ENCODE measurements at regions not wholly inside any gene's neighbourhood (a gene's known extent, or its start where the extent isn't known, plus 50 kb on each side); places are given as distances from the start of the nearest gene placed in this dataset.

GRCh38 chr15:25529774-25530173, 91.0 kb upstream of the UBE3A start:
- Histone ChIP-seq H2BK5ac (ENCODE audit: low read depth, low read length, poor library complexity, severe bottlenecking) (no peak overlapping the region), H2BK120ac (ENCODE audit: low read depth, low read length) (no peak overlapping the region), H3K27ac (ENCODE audit: low read length, poor library complexity, severe bottlenecking) (no peak overlapping the region), H2BK12ac (ENCODE audit: low read length in 2 of 2) (no peak overlapping the region), H3K4me1 (ENCODE audit: control insufficient read depth, insufficient read depth, low read depth, low read length) (no peaks in the 10 kb centered on the region), H2AFZ (ENCODE audit: low read depth, low read length) (no peak overlapping the region), H3K9ac (ENCODE audit: low read length) (no peak overlapping the region), H3K4me3 (ENCODE audit: insufficient read depth in 1 of 2, low read depth in 1 of 2, low read length in 2 of 2) (no peak overlapping the region), H3K4ac (ENCODE audit: low read depth in 1 of 2, low read length in 2 of 2) (no peak overlapping the region), H3K27me3 (ENCODE audit: control insufficient read depth in 1 of 2, insufficient read depth in 1 of 2, low read length in 2 of 2) (no peaks in the 10 kb centered on the region), H2BK15ac (ENCODE audit: low read depth, poor library complexity, severe bottlenecking) (no peak overlapping the region), H4K8ac (ENCODE audit: low read length) (no peak overlapping the region), H2AK5ac (ENCODE audit: low read length, severe bottlenecking) (no peak overlapping the region), H3K4me2 (ENCODE audit: low read length, poor library complexity, severe bottlenecking) (no peak overlapping the region), H3K9me3 (ENCODE audit: control insufficient read depth, low read length) (no peaks in the 10 kb centered on the region), H3K79me1 (replicated peaks; ENCODE audit: low read length, poor library complexity, severe bottlenecking) (no peaks in the 10 kb centered on the region), H3K36me3 (ENCODE audit: control insufficient read depth in 1 of 2, insufficient read depth in 2 of 2, low read depth in 1 of 2, low read length in 2 of 2) (no peaks in the 10 kb centered on the region), H3K18ac (ENCODE audit: low read depth in 1 of 2, low read length in 2 of 2) (no peak overlapping the region), H3K23ac (ENCODE audit: low read length in 2 of 2) (no peak overlapping the region), H3K14ac (ENCODE audit: low read length in 2 of 2) (no peak overlapping the region), H4K91ac (ENCODE audit: low read length) (no peak overlapping the region)
- WGBS, result 84% methylated on average over 2 of the region's 3 CpGs
- no peak for DNase-seq

GRCh38 chr15:25527118-25527517, 88.3 kb upstream of the UBE3A start:
- no peak overlapping the region for H2BK120ac ChIP-seq (ENCODE audit: low read depth, low read length)
- no peak overlapping the region for H3K4me3 ChIP-seq (ENCODE audit: insufficient read depth in 1 of 2, low read depth in 1 of 2, low read length in 2 of 2)
- no peak overlapping the region for H3K14ac ChIP-seq (ENCODE audit: low read length in 2 of 2)
- H2AK5ac ChIP-seq (ENCODE audit: low read length, severe bottlenecking), result no peak overlapping the region
- no peak for DNase-seq
- H2BK15ac ChIP-seq (ENCODE audit: low read depth, poor library complexity, severe bottlenecking), result no peak overlapping the region
- WGBS, result no CpG with 5 or more reads among the region's 3 CpGs
- H4K8ac ChIP-seq (ENCODE audit: low read length), result no peak overlapping the region
- no peak overlapping the region for H3K27ac ChIP-seq (ENCODE audit: low read length, poor library complexity, severe bottlenecking)
- no peak overlapping the region for H3K4ac ChIP-seq (ENCODE audit: low read depth in 1 of 2, low read length in 2 of 2)
- H2AFZ ChIP-seq (ENCODE audit: low read depth, low read length), result no peak overlapping the region
- H3K18ac ChIP-seq (ENCODE audit: low read depth in 1 of 2, low read length in 2 of 2), result no peak overlapping the region
- H4K91ac ChIP-seq (ENCODE audit: low read length), result no peak overlapping the region
- H3K9me3 ChIP-seq (ENCODE audit: control insufficient read depth, low read length), result no peaks in the 10 kb centered on the region
- no peaks in the 10 kb centered on the region for H3K36me3 ChIP-seq (ENCODE audit: control insufficient read depth in 1 of 2, insufficient read depth in 2 of 2, low read depth in 1 of 2, low read length in 2 of 2)
- no peaks in the 10 kb centered on the region for H3K27me3 ChIP-seq (ENCODE audit: control insufficient read depth in 1 of 2, insufficient read depth in 1 of 2, low read length in 2 of 2)
- H3K4me1 ChIP-seq (ENCODE audit: control insufficient read depth, insufficient read depth, low read depth, low read length), result no peaks in the 10 kb centered on the region
- H3K23ac ChIP-seq (ENCODE audit: low read length in 2 of 2), result no peak overlapping the region
- no peak overlapping the region for H2BK12ac ChIP-seq (ENCODE audit: low read length in 2 of 2)
- H3K4me2 ChIP-seq (ENCODE audit: low read length, poor library complexity, severe bottlenecking), result no peak overlapping the region
- H3K79me1 ChIP-seq (replicated peaks; ENCODE audit: low read length, poor library complexity, severe bottlenecking), result no peaks in the 10 kb centered on the region
- H2BK5ac ChIP-seq (ENCODE audit: low read depth, low read length, poor library complexity, severe bottlenecking), result no peak overlapping the region
- no peak overlapping the region for H3K9ac ChIP-seq (ENCODE audit: low read length)

- DNase-seq, result no peak
- 73% methylated on average over 5 of the region's 8 CpGs for WGBS
- H3K36me3 ChIP-seq (ENCODE audit: control insufficient read depth in 1 of 2, insufficient read depth in 2 of 2, low read depth in 1 of 2, low read length in 2 of 2), result no peaks in the 10 kb centered on the region
- no peak overlapping the region for H4K91ac ChIP-seq (ENCODE audit: low read length)
- H3K18ac ChIP-seq (ENCODE audit: low read depth in 1 of 2, low read length in 2 of 2), result no peak overlapping the region
- H3K9me3 ChIP-seq (ENCODE audit: control insufficient read depth, low read length), result no peaks in the 10 kb centered on the region
- H3K4me2 ChIP-seq (ENCODE audit: low read length, poor library complexity, severe bottlenecking), result no peak overlapping the region
- no peak overlapping the region for H3K27ac ChIP-seq (ENCODE audit: low read length, poor library complexity, severe bottlenecking)
- no peak overlapping the region for H2AK5ac ChIP-seq (ENCODE audit: low read length, severe bottlenecking)
- H2BK5ac ChIP-seq (ENCODE audit: low read depth, low read length, poor library complexity, severe bottlenecking), result no peak overlapping the region
- H3K27me3 ChIP-seq (ENCODE audit: control insufficient read depth in 1 of 2, insufficient read depth in 1 of 2, low read length in 2 of 2), result no peaks in the 10 kb centered on the region
- no peaks in the 10 kb centered on the region for H3K79me1 ChIP-seq (replicated peaks; ENCODE audit: low read length, poor library complexity, severe bottlenecking)
- H3K23ac ChIP-seq (ENCODE audit: low read length in 2 of 2), result no peak overlapping the region
- no peak overlapping the region for H3K4ac ChIP-seq (ENCODE audit: low read depth in 1 of 2, low read length in 2 of 2)
- no peaks in the 10 kb centered on the region for H3K4me1 ChIP-seq (ENCODE audit: control insufficient read depth, insufficient read depth, low read depth, low read length)
- H2AFZ ChIP-seq (ENCODE audit: low read depth, low read length), result no peak overlapping the region
- no peak overlapping the region for H3K4me3 ChIP-seq (ENCODE audit: insufficient read depth in 1 of 2, low read depth in 1 of 2, low read length in 2 of 2)
- peak overlapping the region; percentile 28 for H2BK15ac ChIP-seq (ENCODE audit: low read depth, poor library complexity, severe bottlenecking)
- no peak overlapping the region for H2BK120ac ChIP-seq (ENCODE audit: low read depth, low read length)
- no peak overlapping the region for H3K9ac ChIP-seq (ENCODE audit: low read length)
- H2BK12ac ChIP-seq (ENCODE audit: low read length in 2 of 2), result no peak overlapping the region
- no peak overlapping the region for H4K8ac ChIP-seq (ENCODE audit: low read length)
- no peak overlapping the region for H3K14ac ChIP-seq (ENCODE audit: low read length in 2 of 2)
Measured at GRCh38 chr15:25525741-25526140, 86.9 kb upstream of the UBE3A start.

- no peak overlapping the region for H2AK5ac ChIP-seq (ENCODE audit: low read length, severe bottlenecking)
- H3K14ac ChIP-seq (ENCODE audit: low read length in 2 of 2), result no peak overlapping the region
- H3K36me3 ChIP-seq (ENCODE audit: control insufficient read depth in 1 of 2, insufficient read depth in 2 of 2, low read depth in 1 of 2, low read length in 2 of 2), result no peaks in the 10 kb centered on the region
- H3K23ac ChIP-seq (ENCODE audit: low read length in 2 of 2), result no peak overlapping the region
- no peaks in the 10 kb centered on the region for H3K4me1 ChIP-seq (ENCODE audit: control insufficient read depth, insufficient read depth, low read depth, low read length)
- no peak overlapping the region for H2BK15ac ChIP-seq (ENCODE audit: low read depth, poor library complexity, severe bottlenecking)
- H3K79me1 ChIP-seq (replicated peaks; ENCODE audit: low read length, poor library complexity, severe bottlenecking), result no peaks in the 10 kb centered on the region
- no peak overlapping the region for H2BK12ac ChIP-seq (ENCODE audit: low read length in 2 of 2)
- H4K8ac ChIP-seq (ENCODE audit: low read length), result no peak overlapping the region
- H3K18ac ChIP-seq (ENCODE audit: low read depth in 1 of 2, low read length in 2 of 2), result no peak overlapping the region
- H2BK120ac ChIP-seq (ENCODE audit: low read depth, low read length), result no peak overlapping the region
- no peak overlapping the region for H4K91ac ChIP-seq (ENCODE audit: low read length)
- 71% methylated on average over 6 of the region's 6 CpGs for WGBS
- no peak overlapping the region for H3K4me3 ChIP-seq (ENCODE audit: insufficient read depth in 1 of 2, low read depth in 1 of 2, low read length in 2 of 2)
- H3K9me3 ChIP-seq (ENCODE audit: control insufficient read depth, low read length), result no peaks in the 10 kb centered on the region
- no peaks in the 10 kb centered on the region for H3K27me3 ChIP-seq (ENCODE audit: control insufficient read depth in 1 of 2, insufficient read depth in 1 of 2, low read length in 2 of 2)
- no peak overlapping the region for H3K27ac ChIP-seq (ENCODE audit: low read length, poor library complexity, severe bottlenecking)
- H2AFZ ChIP-seq (ENCODE audit: low read depth, low read length), result no peak overlapping the region
- no peak overlapping the region for H3K9ac ChIP-seq (ENCODE audit: low read length)
- H3K4ac ChIP-seq (ENCODE audit: low read depth in 1 of 2, low read length in 2 of 2), result no peak overlapping the region
- no peak overlapping the region for H3K4me2 ChIP-seq (ENCODE audit: low read length, poor library complexity, severe bottlenecking)
- H2BK5ac ChIP-seq (ENCODE audit: low read depth, low read length, poor library complexity, severe bottlenecking), result no peak overlapping the region
- no peak for DNase-seq
Measured at GRCh38 chr15:25515633-25516032, 76.8 kb upstream of the UBE3A start.

Measured in mesenchymal stem cell (in vitro differentiated cells and primary cell).